ENCODE measurements at regions not wholly inside any gene's neighbourhood (a gene's known extent, or its start where the extent isn't known, plus 50 kb on each side); places are given as distances from the start of the nearest gene placed in this dataset.

- no peak overlapping the region for H3K27ac ChIP-seq
- no peak for TF ChIP-seq CTCF (IDR thresholded peaks at IDR 0.05)
- no peak for TF ChIP-seq ZFX (IDR thresholded peaks at IDR 0.05; ENCODE audit: borderline replicate concordance)
Measured at GRCh38 chr15:36400936-36401585, 178.4 kb upstream of the CDIN1 start.

- TF ChIP-seq CTCF (IDR thresholded peaks at IDR 0.05): no peak
- TF ChIP-seq ZFX (IDR thresholded peaks at IDR 0.05; ENCODE audit: borderline replicate concordance): no peak
Measured at GRCh38 chr15:36401586-36401966, 177.8 kb upstream of the CDIN1 start.

GRCh38 chr15:36403351-36403750 is 176.1 kb upstream of the CDIN1 start:
- H3K27ac ChIP-seq: no peak overlapping the region
- TF ChIP-seq CTCF (IDR thresholded peaks at IDR 0.05) (no peak), ZFX (IDR thresholded peaks at IDR 0.05; ENCODE audit: borderline replicate concordance) (no peak)

More at GRCh38 chr15:36401586-36401966, 177.8 kb upstream of the CDIN1 start:
- no peak overlapping the region for H3K27ac ChIP-seq

GRCh38 chr15:36406366-36406765 is 173.1 kb upstream of the CDIN1 start:
- TF ChIP-seq CTCF (IDR thresholded peaks at IDR 0.05) (no peak), ZFX (IDR thresholded peaks at IDR 0.05; ENCODE audit: borderline replicate concordance) (no peak)
- H3K27ac ChIP-seq: no peak overlapping the region

GRCh38 chr15:36406911-36407310 is 172.5 kb upstream of the CDIN1 start:
- TF ChIP-seq ZFX (IDR thresholded peaks at IDR 0.05; ENCODE audit: borderline replicate concordance) (no peak), CTCF (IDR thresholded peaks at IDR 0.05) (no peak)
- no peak overlapping the region for H3K27ac ChIP-seq

GRCh38 chr15:36407647-36408046 is 171.8 kb upstream of the CDIN1 start:
- no peak for TF ChIP-seq ZFX (IDR thresholded peaks at IDR 0.05; ENCODE audit: borderline replicate concordance)
- TF ChIP-seq CTCF (IDR thresholded peaks at IDR 0.05): no peak

GRCh38 chr15:36409819-36410218 is 169.6 kb upstream of the CDIN1 start:
- TF ChIP-seq ZFX (IDR thresholded peaks at IDR 0.05; ENCODE audit: borderline replicate concordance) (no peak), CTCF (IDR thresholded peaks at IDR 0.05) (no peak)
- H3K27ac ChIP-seq: no peak overlapping the region

More at GRCh38 chr15:36407647-36408046, 171.8 kb upstream of the CDIN1 start:
- no peak overlapping the region for H3K27ac ChIP-seq

Measured in 22Rv1 (cell line).